ENCODE measurements at regions not wholly inside any gene's neighbourhood (a gene's known extent, or its start where the extent isn't known, plus 50 kb on each side); places are given as distances from the start of the nearest gene placed in this dataset.

DNA sequence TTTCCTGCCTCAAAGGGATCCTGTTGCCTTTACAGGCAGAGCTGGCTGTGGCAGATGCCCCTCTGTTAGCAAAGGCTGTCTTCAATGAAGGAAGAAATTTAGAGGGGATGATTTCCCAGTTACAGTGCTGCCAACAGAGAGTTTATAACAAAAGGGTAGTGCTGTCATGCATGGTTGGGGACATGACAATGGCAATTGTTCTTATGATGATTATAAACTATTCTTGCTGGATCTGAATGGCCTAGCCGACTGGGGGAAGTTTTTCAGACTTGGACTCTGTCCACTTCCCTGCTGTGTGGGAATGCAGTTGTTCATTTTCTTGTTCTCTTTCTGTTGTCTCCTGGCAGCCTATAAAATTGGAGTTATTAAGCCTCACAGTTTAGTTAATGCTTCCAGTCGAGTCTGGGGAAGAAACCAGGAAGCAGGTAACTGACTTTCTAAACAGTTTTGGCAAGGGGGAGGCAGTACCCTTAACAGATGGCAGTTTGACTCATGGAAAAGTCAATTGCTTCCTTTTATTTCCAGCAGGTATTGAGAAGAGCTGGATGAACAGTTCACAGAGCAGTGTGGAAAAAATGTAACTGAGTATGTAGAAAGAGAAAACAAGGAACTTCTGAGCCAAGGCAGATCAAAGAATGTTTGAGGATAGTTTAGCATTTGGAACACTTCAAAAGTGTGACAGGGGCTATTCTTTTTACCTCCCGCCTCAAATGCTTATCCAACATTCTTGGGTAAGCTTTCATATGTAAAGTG, 582.6 kb downstream of the RAPGEF2 start:
- no peak overlapping the region for H2BK20ac ChIP-seq (ENCODE audit: low read length)
- no peak overlapping the region for H2BK5ac ChIP-seq (ENCODE audit: low read depth, low read length)
- POLR2A ChIA-PET (ENCODE audit: partially characterized antibody): no interaction called here
- H3K56ac ChIP-seq (replicated peaks; ENCODE audit: insufficient read length, low read depth, low read length): no peak overlapping the region
- no peaks in the 10 kb centered on the region for H3K79me2 ChIP-seq (ENCODE audit: control insufficient read depth in 1 of 2, insufficient read depth in 2 of 2, low read length in 2 of 2)
- no peaks in the 10 kb centered on the region for H4K20me1 ChIP-seq (replicated peaks in 1 of 2; ENCODE audit: control insufficient read depth in 1 of 2, insufficient read depth in 2 of 2, low read length in 2 of 2)
- no peaks in the 10 kb centered on the region for H3K27me3 ChIP-seq (replicated peaks in 1 of 4; ENCODE audit: control insufficient read depth in 3 of 4, extremely low read depth in 1 of 4, insufficient read depth in 3 of 4, low read length in 3 of 4)
- CTCF ChIA-PET (ENCODE audit: partially characterized antibody): interaction anchor here (1.3 kb wide), 1 partner anchor 13 kb away, joined by 3 read pairs; no protein-coding TSS in a partner anchor
- no peak for DNase-seq (ENCODE audit: low read depth in 1 of 2, low spot score in 2 of 2)
- no peak overlapping the region for H4K5ac ChIP-seq (ENCODE audit: insufficient read length, low read depth, low read length)
- H2AFZ ChIP-seq (ENCODE audit: low read length): no peak overlapping the region
- 71% methylated on average over 3 of the region's 3 CpGs; no CpG with 5 or more reads in 1 of the 2 experiments for WGBS, 2 experiments (ENCODE audit: extremely low coverage in 1 of 2, insufficient coverage in 1 of 2, insufficient read length in 1 of 2, insufficient replicate concordance in 2 of 2, low coverage in 1 of 2, low lambda C conversion rate in 2 of 2, missing lambda C conversion rate in 1 of 2)
- H3K79me1 ChIP-seq (ENCODE audit: low read depth, low read length): no peaks in the 10 kb centered on the region
- H3K27ac ChIP-seq (ENCODE audit: low read depth, low read length): no peak overlapping the region
- no peak for FAIRE-seq
- H4K91ac ChIP-seq (replicated peaks; ENCODE audit: insufficient read length, low read length): no peak overlapping the region
- no peaks in the 10 kb centered on the region for H3K9me3 ChIP-seq (ENCODE audit: insufficient read depth in 2 of 2, low read depth in 1 of 2, low read length in 1 of 2)
- no peak overlapping the region for H3K23ac ChIP-seq (ENCODE audit: insufficient read length)
- no peak overlapping the region for H2AK5ac ChIP-seq (ENCODE audit: low read depth, low read length)
- H3K9ac ChIP-seq (replicated peaks in 1 of 4; ENCODE audit: extremely low read depth in 1 of 4, low read depth in 3 of 4, low read length in 3 of 4): no peak overlapping the region
- H4K8ac ChIP-seq (ENCODE audit: extremely low read depth, insufficient read depth, low read length): no peak overlapping the region
- no peaks in the 10 kb centered on the region for H3K36me3 ChIP-seq (ENCODE audit: control insufficient read depth in 2 of 4, insufficient read depth in 4 of 4, low read length in 3 of 4)
- no peak overlapping the region for H3K4me3 ChIP-seq (ENCODE audit: extremely low read depth in 1 of 4, insufficient read depth in 2 of 4, low read depth in 3 of 4, low read length in 4 of 4)
- no peak overlapping the region for H3K4ac ChIP-seq (replicated peaks; ENCODE audit: insufficient read length, low read depth, low read length)
- H3K4me2 ChIP-seq (ENCODE audit: insufficient read depth in 1 of 2, low read depth in 2 of 2, low read length in 2 of 2): no peak overlapping the region
- H2BK15ac ChIP-seq (ENCODE audit: low read length): no peak overlapping the region
- no peak overlapping the region for H3K18ac ChIP-seq (ENCODE audit: extremely low read depth, low read length)
- peaks cover 0 to 7% (median 0%) of the 10 kb centered on the region in 4 experiments; a peak in 3 of 7 replicates for H3K4me1 ChIP-seq (replicated peaks in 1 of 4; ENCODE audit: control insufficient read depth in 3 of 4, insufficient read depth in 4 of 4, low read length in 3 of 4)
- no peak overlapping the region for H2BK12ac ChIP-seq (ENCODE audit: low read depth, low read length)
- no peak overlapping the region for H2BK120ac ChIP-seq (replicated peaks; ENCODE audit: low read depth, low read length)
- no peak overlapping the region for H3K14ac ChIP-seq (ENCODE audit: insufficient read length)
- H3K23me2 ChIP-seq (ENCODE audit: low read depth, low read length): no peaks in the 10 kb centered on the region
- no peak for TF ChIP-seq JUN (IDR thresholded peaks at IDR 0.05; ENCODE audit: low read depth, low read length)
- TF ChIP-seq KDM4A (IDR thresholded peaks at IDR 0.05; ENCODE audit: low read depth, low read length, severe bottlenecking): no peak
- no peak for TF ChIP-seq EZH2 (IDR thresholded peaks at IDR 0.05; ENCODE audit: low read depth, low read length, severe bottlenecking)
- no peak for TF ChIP-seq RNF2 (IDR thresholded peaks at IDR 0.05; ENCODE audit: borderline replicate concordance, low read depth, low read length, missing control alignments, poor library complexity, severe bottlenecking)
- no peak for TF ChIP-seq BRCA1 (IDR thresholded peaks at IDR 0.05; ENCODE audit: low read depth, low read length)
- no peak for TF ChIP-seq JUND (IDR thresholded peaks at IDR 0.05; ENCODE audit: low read length)
- TF ChIP-seq, protein P1, sequence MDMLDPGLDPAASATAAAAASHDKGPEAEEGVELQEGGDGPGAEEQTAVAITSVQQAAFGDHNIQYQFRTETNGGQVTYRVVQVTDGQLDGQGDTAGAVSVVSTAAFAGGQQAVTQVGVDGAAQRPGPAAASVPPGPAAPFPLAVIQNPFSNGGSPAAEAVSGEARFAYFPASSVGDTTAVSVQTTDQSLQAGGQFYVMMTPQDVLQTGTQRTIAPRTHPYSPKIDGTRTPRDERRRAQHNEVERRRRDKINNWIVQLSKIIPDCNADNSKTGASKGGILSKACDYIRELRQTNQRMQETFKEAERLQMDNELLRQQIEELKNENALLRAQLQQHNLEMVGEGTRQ (IDR thresholded peaks at IDR 0.05; ENCODE audit: low read length): no peak
- no peak for TF ChIP-seq EP300 (IDR thresholded peaks at IDR 0.05; ENCODE audit: borderline replicate concordance in 1 of 2, low read depth in 2 of 2, low read length in 2 of 2)
- TF ChIP-seq CHD2 (IDR thresholded peaks at IDR 0.05; ENCODE audit: low read length): no peak
- no peak for TF ChIP-seq BCL11A (IDR thresholded peaks at IDR 0.05; ENCODE audit: low read depth in 2 of 2, low read length in 2 of 2)
- TF ChIP-seq HDAC6 (IDR thresholded peaks at IDR 0.05; ENCODE audit: low read depth, low read length): no peak
- TF ChIP-seq SUZ12 (IDR thresholded peaks at IDR 0.05; ENCODE audit: low read length): no peak

Data from H1 (cell line).